B cell (primary cell): ENCODE measurements at regions not wholly inside any gene's neighbourhood (a gene's known extent, or its start where the extent isn't known, plus 50 kb on each side); places are given as distances from the start of the nearest gene placed in this dataset.

Experiments used
- ATAC-seq: fragments of 200-7000 bp; cut with Tn5 transposase; one replicate; pipeline ENCODE4 v1.10.0; 2021; ENCODE audit warnings: low read depth, mild to moderate bottlenecking, moderate number of reproducible peaks, moderate library complexity
- CTCF ChIA-PET: fragments of 350-600 bp; sonication (Branson Sonifier 250); formaldehyde crosslinking; loops from one replicate; lab custom pipeline; 2021; ENCODE audit warnings: antibody characterized with exemption, inconsistent platforms; lab: Charles Lee
- POLR2A ChIA-PET: fragments of 350-600 bp; sonication (Branson Sonifier 250); formaldehyde crosslinking; loops from one replicate; lab custom pipeline; 2021; ENCODE audit warnings: antibody characterized with exemption; lab: Charles Lee
- DNase-seq: peaks from one replicate; pipeline ENCODE4 v3.0.0; 2013
- H2AFZ ChIP-seq: 2 replicates; pipeline ENCODE4 v1.6.1; 2012; ENCODE audit warnings: mild to moderate bottlenecking, low read depth, low read length; ENCODE audit not compliant: insufficient read depth, poor library complexity, severe bottlenecking
- H3K27ac ChIP-seq, 2 donors: 1 replicate in 1 of 2; 2 replicates in 1 of 2; pipeline ENCODE4 v1.5.1; 2012 to 2013; ENCODE audit warnings: low read length in 2 of 2, mild to moderate bottlenecking in 2 of 2, moderate library complexity in 1 of 2
- H3K27me3 ChIP-seq, 4 experiments: fragments of 200-600 bp in 1 of 4; sonication (generic) in 1 of 4; replicated peaks in 1 of 4; 1 replicate in 2 of 4; 2 replicates in 2 of 4; pipeline versions ENCODE4 v1.6.1 to v1.7.0; 2013 to 2016; ENCODE audit warnings: low read length in 3 of 4, mild to moderate bottlenecking in 2 of 4, mixed read lengths in 1 of 4, moderate library complexity in 1 of 4; ENCODE audit not compliant: insufficient read depth in 4 of 4, control insufficient read depth in 3 of 4; ENCODE audit errors: control extremely low read depth in 1 of 4
- H3K36me3 ChIP-seq, 2 experiments: replicated peaks in 1 of 2; 1 replicate in 1 of 2; 2 replicates in 1 of 2; pipeline versions ENCODE4 v1.6.1 to v1.7.1; 2013; ENCODE audit warnings: low read length in 1 of 2; ENCODE audit not compliant: insufficient read depth in 2 of 2, control insufficient read depth in 1 of 2; ENCODE audit errors: control extremely low read depth in 1 of 2, extremely low read depth in 1 of 2
- H3K4me1 ChIP-seq, 2 donors: fragments of 200-600 bp in 1 of 2; sonication (generic) in 1 of 2; 1 replicate in 1 of 2; 2 replicates in 1 of 2; pipeline versions ENCODE4 v1.5.1 to v1.6.1; 2013 to 2017; ENCODE audit warnings: low read length in 2 of 2; ENCODE audit not compliant: control insufficient read depth in 2 of 2, insufficient read depth in 2 of 2
- H3K4me2 ChIP-seq: replicated peaks from 2 replicates; pipeline ENCODE3; 2012; ENCODE audit warnings: mild to moderate bottlenecking, low read depth, low read length; ENCODE audit not compliant: poor library complexity, severe bottlenecking
- H3K4me3 ChIP-seq, 5 experiments: fragments of 200-600 bp in 1 of 5; sonication (generic) in 1 of 5; 1 replicate in 3 of 5; 2 replicates in 2 of 5; pipeline versions ENCODE4 v1.5.1 to v1.7.0; 2011 to 2016; ENCODE audit warnings: low read length in 4 of 5, mild to moderate bottlenecking in 4 of 5, low read depth in 2 of 5, control low read depth in 1 of 5, moderate library complexity in 1 of 5; ENCODE audit not compliant: insufficient read depth in 1 of 5; ENCODE audit errors: control extremely low read depth in 1 of 5, extremely low read depth in 1 of 5
- H3K79me2 ChIP-seq: fragments of 200-600 bp; sonication (generic); one replicate; pipeline ENCODE4 v1.6.0; 2016; ENCODE audit warnings: low read length; ENCODE audit not compliant: control insufficient read depth, insufficient read depth
- H3K9ac ChIP-seq: fragments of 200-600 bp; sonication (generic); 2 replicates; pipeline ENCODE4 v1.6.1; 2017; ENCODE audit warnings: mild to moderate bottlenecking, low read length, moderate library complexity
- H3K9me3 ChIP-seq, 3 donors: one replicate each; pipeline versions ENCODE4 v1.6.1 to v1.7.1; 2013; ENCODE audit warnings: low read length in 2 of 3; ENCODE audit not compliant: control insufficient read depth in 2 of 3, insufficient read depth in 1 of 3; ENCODE audit errors: control extremely low read depth in 1 of 3
- H4K20me1 ChIP-seq: 2 replicates; pipeline ENCODE4 v1.6.0; 2012; ENCODE audit warnings: mild to moderate bottlenecking, low read length; ENCODE audit not compliant: insufficient read depth, control insufficient read depth, poor library complexity, severe bottlenecking
- H3K27ac Mint-ChIP-seq: one replicate; pipeline ENCODE4 v1.8.0; 2021; ENCODE audit warnings: mixed read lengths
- H3K27me3 Mint-ChIP-seq: one replicate; pipeline ENCODE4 v1.8.0; 2021; ENCODE audit warnings: mixed read lengths
- H3K4me1 Mint-ChIP-seq: one replicate; pipeline ENCODE4 v1.8.0; 2021; ENCODE audit warnings: mixed read lengths
- H3K4me3 Mint-ChIP-seq: one replicate; pipeline ENCODE4 v1.8.0; 2021; ENCODE audit warnings: mixed read lengths
- H3K9me3 Mint-ChIP-seq: one replicate; pipeline ENCODE4 v1.8.0; 2022; ENCODE audit warnings: mixed read lengths; ENCODE audit not compliant: insufficient read depth
- CTCF ChIP-seq: fragments of 200-600 bp; IDR thresholded peaks from one replicate; pipeline ENCODE4 v1.8.0; 2022; ENCODE audit warnings: antibody characterized with exemption, mild to moderate bottlenecking
- EZH2 ChIP-seq: IDR thresholded peaks from 2 replicates; pipeline ENCODE4 v1.6.1; 2012; ENCODE audit warnings: borderline replicate concordance, low read depth, mild to moderate bottlenecking, moderate library complexity, low read length; ENCODE audit not compliant: insufficient read depth, poor library complexity, severe bottlenecking
- WGBS: methylation state at CpG from one replicate; pipeline ENCODE4 v1.1.5; 2013; ENCODE audit warnings: missing lambda C conversion rate; ENCODE audit not compliant: insufficient coverage; 5-methylcytosine and 5-hydroxymethylcytosine counted together
- intact Hi-C: fragments of 100-400 bp; cut with micrococcal nuclease; formaldehyde crosslinking; loops from one replicate; pipeline ENCODE4 v1.10.0; 2022

- H3K4me1 Mint-ChIP-seq, result no peaks in the 10 kb centered on the region
- TF ChIP-seq EZH2 (no peak), CTCF (no peak)
- no peaks in the 10 kb centered on the region for H3K27me3 Mint-ChIP-seq
- no peak overlapping the region for H3K4me3 ChIP-seq
- POLR2A ChIA-PET, result no interaction called here
- H3K36me3 ChIP-seq, result no peaks in the 10 kb centered on the region
- no peaks in the 10 kb centered on the region for H3K4me1 ChIP-seq
- no peaks in the 10 kb centered on the region for H3K79me2 ChIP-seq
- H3K9ac ChIP-seq, result no peak overlapping the region
- CTCF ChIA-PET, result no interaction called here
- WGBS, result 92% methylated on average over 1 of the region's 1 CpG
- no peak overlapping the region for H3K4me3 Mint-ChIP-seq
- H3K4me2 ChIP-seq, result no peak overlapping the region
- H4K20me1 ChIP-seq, result no peaks in the 10 kb centered on the region
- DNase-seq (no peak), ATAC-seq (no peak)
- no peaks in the 10 kb centered on the region for H3K27me3 ChIP-seq
- H3K9me3 Mint-ChIP-seq, result peaks cover 7% of the 10 kb centered on the region
- no peak overlapping the region for H3K27ac ChIP-seq
- peaks cover 0 to 11% (median 0%) of the 10 kb centered on the region in 3 donors for H3K9me3 ChIP-seq
- H2AFZ ChIP-seq, result no peak overlapping the region
- intact Hi-C loops, result no loop called here
- no peak overlapping the region for H3K27ac Mint-ChIP-seq
These were observed 103.5 kb upstream of the KCNIP4 start for GRCh38 chr4:22052076-22052475.

- CTCF ChIA-PET, result no interaction called here
- no peak overlapping the region for H3K27ac Mint-ChIP-seq
- H3K36me3 ChIP-seq, result no peaks in the 10 kb centered on the region
- no peak overlapping the region for H3K4me3 ChIP-seq
- no peak overlapping the region for H3K4me3 Mint-ChIP-seq
- H3K9me3 Mint-ChIP-seq, result peaks cover 6% of the 10 kb centered on the region
- H3K27me3 ChIP-seq, result no peaks in the 10 kb centered on the region
- intact Hi-C loops, result no loop called here
- ATAC-seq (no peak), DNase-seq (no peak)
- no peak overlapping the region for H3K9ac ChIP-seq
- H3K4me1 ChIP-seq, result no peaks in the 10 kb centered on the region
- H3K9me3 ChIP-seq, result peaks cover 0 to 7% (median 0%) of the 10 kb centered on the region in 3 donors
- POLR2A ChIA-PET, result no interaction called here
- TF ChIP-seq CTCF, result no peak
- TF ChIP-seq EZH2, result no peak
- H3K79me2 ChIP-seq, result no peaks in the 10 kb centered on the region
- no peaks in the 10 kb centered on the region for H4K20me1 ChIP-seq
- no peaks in the 10 kb centered on the region for H3K4me1 Mint-ChIP-seq
- 39% methylated on average over 2 of the region's 2 CpGs for WGBS
- no peaks in the 10 kb centered on the region for H3K27me3 Mint-ChIP-seq
- no peak overlapping the region for H3K27ac ChIP-seq
- H2AFZ ChIP-seq, result no peak overlapping the region
- H3K4me2 ChIP-seq, result no peak overlapping the region
These were observed 99.8 kb upstream of the KCNIP4 start for GRCh38 chr4:22048323-22048722.
